Mesendoderm (in vitro differentiated cells): ENCODE measurements at regions not wholly inside any gene's neighbourhood (a gene's known extent, or its start where the extent isn't known, plus 50 kb on each side); places are given as distances from the start of the nearest gene placed in this dataset.
A peak's percentile ranks its signal among the peaks of the same experiment; 100 is the strongest.

Source experiments
- DNase-seq: peaks from one replicate; pipeline ENCODE4 v3.0.0; 2013
- H2AK5ac ChIP-seq: 2 replicates; pipeline ENCODE4 v1.6.1; 2013; ENCODE audit warnings: low read length, inconsistent platforms
- H2BK120ac ChIP-seq: 2 replicates; pipeline ENCODE4 v1.6.1; 2013; ENCODE audit warnings: low read depth, mild to moderate bottlenecking, low read length, moderate library complexity, mixed read lengths
- H2BK15ac ChIP-seq: replicated peaks from 2 replicates; pipeline ENCODE4 v1.6.1; 2013; ENCODE audit warnings: low read depth, mild to moderate bottlenecking, moderate library complexity
- H2BK5ac ChIP-seq: 2 replicates; pipeline ENCODE4 v1.6.1; 2013; ENCODE audit warnings: low read length, inconsistent platforms
- H3K18ac ChIP-seq: 2 replicates; pipeline ENCODE4 v1.6.1; 2013; ENCODE audit warnings: mild to moderate bottlenecking, low read length, mixed read lengths
- H3K23ac ChIP-seq: one replicate; pipeline ENCODE4 v1.6.1; 2013; ENCODE audit warnings: low read length
- H3K27ac ChIP-seq: 2 replicates; pipeline ENCODE4 v1.5.1; 2013; ENCODE audit warnings: low read depth, mild to moderate bottlenecking, inconsistent platforms, low read length, moderate library complexity
- H3K27me3 ChIP-seq: 2 replicates; pipeline ENCODE4 v1.6.1; 2013; ENCODE audit warnings: low read length, control low read depth, mild to moderate bottlenecking, inconsistent platforms; ENCODE audit not compliant: insufficient read depth, poor library complexity
- H3K36me3 ChIP-seq: 2 replicates; pipeline ENCODE4 v1.6.1; 2013; ENCODE audit warnings: low read length, inconsistent platforms; ENCODE audit not compliant: control insufficient read depth, insufficient read depth
- H3K4ac ChIP-seq: one replicate; pipeline ENCODE4 v1.6.1; 2013; ENCODE audit warnings: low read depth, mild to moderate bottlenecking, low read length, moderate library complexity
- H3K4me1 ChIP-seq: 2 replicates; pipeline ENCODE4 v1.6.1; 2013; ENCODE audit warnings: low read depth, low read length, inconsistent platforms; ENCODE audit not compliant: control insufficient read depth
- H3K4me2 ChIP-seq: 2 replicates; pipeline ENCODE4 v1.6.1; 2013; ENCODE audit warnings: low read length
- H3K4me3 ChIP-seq: 2 replicates; pipeline ENCODE4 v1.5.1; 2013; ENCODE audit warnings: mild to moderate bottlenecking, low read length
- H3K56ac ChIP-seq: one replicate; pipeline ENCODE4 v1.6.1; 2013; ENCODE audit warnings: low read length
- H3K79me1 ChIP-seq: 2 replicates; pipeline ENCODE4 v1.6.1; 2013; ENCODE audit warnings: low read length, inconsistent platforms
- H3K79me2 ChIP-seq: 2 replicates; pipeline ENCODE4 v1.6.1; 2013; ENCODE audit warnings: mild to moderate bottlenecking, low read length; ENCODE audit not compliant: control insufficient read depth, insufficient read depth
- H3K9ac ChIP-seq: 2 replicates; pipeline ENCODE4 v1.6.1; 2013; ENCODE audit warnings: low read length, inconsistent platforms
- H4K5ac ChIP-seq: one replicate; pipeline ENCODE4 v1.6.1; 2013; ENCODE audit warnings: low read length
- H4K8ac ChIP-seq: one replicate; pipeline ENCODE4 v1.6.1; 2013; ENCODE audit warnings: low read depth, mild to moderate bottlenecking, control low read depth, low read length, moderate library complexity
- WGBS: extraction: QIAGEN DNeasy Blood & Tissue Kit; methylation state at CpG from one replicate; pipeline ENCODE4 v1.1.7; 2013; ENCODE audit warnings: low lambda C conversion rate, missing lambda C conversion rate; ENCODE audit not compliant: insufficient coverage; ENCODE audit errors: extremely low coverage; 5-methylcytosine and 5-hydroxymethylcytosine counted together

GRCh38 chr20:50435397-50436051 lies 74.7 kb upstream of the PTPN1 start:
- no peak for DNase-seq

GRCh38 chr20:50436052-50436656 lies 74.0 kb upstream of the PTPN1 start:
- no peak overlapping the region for H2BK5ac ChIP-seq
- H3K79me2 ChIP-seq = no peaks in the 10 kb centered on the region
- no peak overlapping the region for H2BK120ac ChIP-seq
- no peak overlapping the region for H3K9ac ChIP-seq
- no peak overlapping the region for H3K27ac ChIP-seq
- no peak overlapping the region for H4K5ac ChIP-seq
- no peak overlapping the region for H2BK15ac ChIP-seq
- no peak for DNase-seq
- no peak overlapping the region for H3K56ac ChIP-seq
- no peak overlapping the region for H3K4me3 ChIP-seq
- H3K4me1 ChIP-seq = peaks cover 2% of the 10 kb centered on the region
- H3K36me3 ChIP-seq = no peaks in the 10 kb centered on the region
- H3K79me1 ChIP-seq = no peaks in the 10 kb centered on the region
- no peak overlapping the region for H2AK5ac ChIP-seq
- H3K27me3 ChIP-seq = no peaks in the 10 kb centered on the region
- no peak overlapping the region for H3K23ac ChIP-seq
- no CpG with 5 or more reads among the region's 6 CpGs for WGBS
- no peak overlapping the region for H3K4me2 ChIP-seq
- H4K8ac ChIP-seq = no peak overlapping the region
- H3K18ac ChIP-seq = no peak overlapping the region
- H3K4ac ChIP-seq = no peak overlapping the region

More at GRCh38 chr20:50435397-50436051, 74.7 kb upstream of the PTPN1 start:
- Histone ChIP-seq H3K18ac (no peak overlapping the region), H3K79me2 (no peaks in the 10 kb centered on the region), H2BK5ac (no peak overlapping the region), H2AK5ac (no peak overlapping the region), H2BK15ac (no peak overlapping the region), H3K36me3 (no peaks in the 10 kb centered on the region), H2BK120ac (no peak overlapping the region), H3K4me1 (peaks cover 2% of the 10 kb centered on the region), H3K4me3 (no peak overlapping the region), H3K23ac (no peak overlapping the region), H4K8ac (no peak overlapping the region), H3K27ac (no peak overlapping the region), H3K4me2 (no peak overlapping the region), H3K9ac (no peak overlapping the region), H3K79me1 (no peaks in the 10 kb centered on the region), H3K56ac (no peak overlapping the region), H3K27me3 (no peaks in the 10 kb centered on the region), H4K5ac (no peak overlapping the region), H3K4ac (no peak overlapping the region)
- WGBS = no CpG with 5 or more reads among the region's 22 CpGs

- Histone ChIP-seq H4K8ac (no peak overlapping the region), H3K4me1 (peaks cover 2% of the 10 kb centered on the region), H3K56ac (no peak overlapping the region), H3K27ac (no peak overlapping the region), H3K23ac (no peak overlapping the region), H3K4me2 (no peak overlapping the region), H3K79me1 (no peaks in the 10 kb centered on the region), H2AK5ac (no peak overlapping the region), H3K4ac (no peak overlapping the region), H3K79me2 (no peaks in the 10 kb centered on the region), H3K9ac (no peak overlapping the region), H3K27me3 (no peaks in the 10 kb centered on the region), H2BK5ac (no peak overlapping the region), H2BK120ac (no peak overlapping the region), H2BK15ac (no peak overlapping the region), H3K36me3 (no peaks in the 10 kb centered on the region), H3K18ac (no peak overlapping the region), H4K5ac (no peak overlapping the region), H3K4me3 (no peak overlapping the region)
- no CpG with 5 or more reads among the region's 8 CpGs for WGBS
- DNase-seq = no peak
Observed at GRCh38 chr20:50436696-50437095, 73.5 kb upstream of the PTPN1 start.

GRCh38 chr20:50438986-50439407 lies 71.2 kb upstream of the PTPN1 start:
- no CpG with 5 or more reads among the region's 9 CpGs for WGBS

GRCh38 chr20:50439539-50440453 lies 70.4 kb upstream of the PTPN1 start:
- Histone ChIP-seq H3K9ac (no peak overlapping the region), H3K79me2 (no peaks in the 10 kb centered on the region), H2BK120ac (no peak overlapping the region), H3K23ac (no peak overlapping the region), H2AK5ac (no peak overlapping the region), H3K79me1 (no peaks in the 10 kb centered on the region), H3K27ac (no peak overlapping the region), H3K27me3 (no peaks in the 10 kb centered on the region), H2BK5ac (no peak overlapping the region), H3K18ac (no peak overlapping the region), H3K4me2 (no peak overlapping the region), H4K5ac (no peak overlapping the region), H3K4me1 (no peaks in the 10 kb centered on the region), H3K4me3 (no peak overlapping the region), H3K36me3 (no peaks in the 10 kb centered on the region), H3K56ac (no peak overlapping the region), H4K8ac (no peak overlapping the region), H3K4ac (no peak overlapping the region), H2BK15ac (no peak overlapping the region)
- WGBS = no CpG with 5 or more reads among the region's 7 CpGs
- no peak for DNase-seq

More at GRCh38 chr20:50438986-50439407, 71.2 kb upstream of the PTPN1 start:
- H3K79me1 ChIP-seq = no peaks in the 10 kb centered on the region
- no peak overlapping the region for H2BK15ac ChIP-seq
- no peaks in the 10 kb centered on the region for H3K4me1 ChIP-seq
- H3K27me3 ChIP-seq = no peaks in the 10 kb centered on the region
- H3K56ac ChIP-seq = no peak overlapping the region
- H2BK120ac ChIP-seq = no peak overlapping the region
- H3K9ac ChIP-seq = no peak overlapping the region
- no peak overlapping the region for H3K23ac ChIP-seq
- no peak overlapping the region for H3K4ac ChIP-seq
- no peak overlapping the region for H4K8ac ChIP-seq
- no peak overlapping the region for H3K4me2 ChIP-seq
- no peak overlapping the region for H2BK5ac ChIP-seq
- H2AK5ac ChIP-seq = no peak overlapping the region
- DNase-seq = peak; percentile 62
- no peak overlapping the region for H3K4me3 ChIP-seq
- no peak overlapping the region for H3K18ac ChIP-seq
- no peak overlapping the region for H4K5ac ChIP-seq
- no peak overlapping the region for H3K27ac ChIP-seq
- no peaks in the 10 kb centered on the region for H3K79me2 ChIP-seq
- no peaks in the 10 kb centered on the region for H3K36me3 ChIP-seq
